Neural cell (in vitro differentiated cells): ENCODE measurements at regions not wholly inside any gene's neighbourhood (a gene's known extent, or its start where the extent isn't known, plus 50 kb on each side); places are given as distances from the start of the nearest gene placed in this dataset.

Source experiments
- H2AFZ ChIP-seq: fragments of 200-600, 300-800 bp; sonication (generic), shearing (Covaris generic); 2 replicates; pipeline ENCODE4 v1.6.0; 2014; ENCODE audit warnings: low read depth, mild to moderate bottlenecking, antibody characterized with exemption, low read length, moderate library complexity
- H3F3A ChIP-seq: fragments of 200-600 bp; shearing (Covaris generic); 2 replicates; pipeline ENCODE4 v1.6.1; 2016; ENCODE audit warnings: mild to moderate bottlenecking, moderate library complexity, mixed read lengths, antibody characterized with exemption, low read length; ENCODE audit not compliant: insufficient read depth, poor library complexity, severe bottlenecking
- H3K27ac ChIP-seq: fragments of 200-600, 300-800 bp; sonication (generic), shearing (Covaris generic); 2 replicates; pipeline ENCODE4 v1.5.1; 2014; ENCODE audit warnings: mild to moderate bottlenecking, low read length, moderate library complexity
- H3K27me3 ChIP-seq: fragments of 300-800, 200-600 bp; sonication (generic), shearing (Covaris generic); 2 replicates; pipeline ENCODE4 v1.6.0; 2014; ENCODE audit warnings: mild to moderate bottlenecking, low read depth, low read length, moderate library complexity; ENCODE audit not compliant: insufficient read depth
- H3K36me3 ChIP-seq: fragments of 300-800, 200-600 bp; sonication (generic), shearing (Covaris generic); 2 replicates; pipeline ENCODE4 v1.5.1; 2014; ENCODE audit warnings: mild to moderate bottlenecking, antibody characterized with exemption, low read length, moderate library complexity; ENCODE audit not compliant: insufficient read depth
- H3K4me2 ChIP-seq: fragments of 300-800, 200-600 bp; sonication (generic), shearing (Covaris generic); 2 replicates; pipeline ENCODE4 v1.6.0; 2014; ENCODE audit warnings: mild to moderate bottlenecking, low read length
- H3K4me3 ChIP-seq: fragments of 300-800, 200-600 bp; sonication (generic), shearing (Covaris generic); 2 replicates; pipeline ENCODE4 v1.5.1; 2014; ENCODE audit warnings: mild to moderate bottlenecking, low read length, moderate library complexity
- H3K79me2 ChIP-seq: fragments of 200-600 bp; shearing (Covaris generic); replicated peaks from 2 replicates; pipeline ENCODE4 v1.6.0; 2014; ENCODE audit warnings: mild to moderate bottlenecking, low read length, moderate library complexity; ENCODE audit not compliant: insufficient read depth
- H3K9ac ChIP-seq: fragments of 300-800, 200-600 bp; sonication (generic), shearing (Covaris generic); 2 replicates; pipeline ENCODE4 v1.6.1; 2016; ENCODE audit warnings: mild to moderate bottlenecking, low read length, mixed read lengths
- H3K9me2 ChIP-seq: fragments of 200-600 bp; shearing (Covaris generic); 2 replicates; pipeline ENCODE4 v1.6.1; 2016; ENCODE audit warnings: mild to moderate bottlenecking, low read length, mixed read lengths; ENCODE audit not compliant: insufficient read depth
- H3K9me3 ChIP-seq: fragments of 200-600, 300-800 bp; sonication (generic), shearing (Covaris generic); 2 replicates; pipeline ENCODE4 v1.6.1; 2016; ENCODE audit warnings: mild to moderate bottlenecking, mixed run types, low read length, moderate library complexity, mixed read lengths
- H4K20me1 ChIP-seq: fragments of 200-600 bp; shearing (Covaris generic); 2 replicates; pipeline ENCODE4 v1.6.1; 2016; ENCODE audit warnings: mild to moderate bottlenecking, mixed run types; ENCODE audit not compliant: insufficient read depth
- EP300 ChIP-seq: fragments of 450-650 bp; conservative IDR thresholded peaks from 2 replicates; pipeline ENCODE4 v1.6.1; 2014; ENCODE audit warnings: antibody characterized with exemption, mild to moderate bottlenecking, moderate library complexity; ENCODE audit not compliant: poor library complexity, severe bottlenecking
- EZH2 ChIP-seq: fragments of 200-600, 300-800 bp; shearing (Covaris generic), sonication (generic); IDR thresholded peaks from 2 replicates; pipeline ENCODE4 v1.6.1; 2014; ENCODE audit warnings: antibody characterized with exemption, low read length, borderline replicate concordance, mild to moderate bottlenecking; ENCODE audit not compliant: insufficient read depth, poor library complexity, severe bottlenecking
- MXI1 ChIP-seq: fragments of 450-650 bp; conservative IDR thresholded peaks from 2 replicates; pipeline ENCODE4 v1.6.1; 2014; ENCODE audit warnings: antibody characterized with exemption, mild to moderate bottlenecking; ENCODE audit not compliant: poor library complexity, severe bottlenecking
- POLR2AphosphoS5 ChIP-seq: IDR thresholded peaks from 2 replicates; pipeline ENCODE4 v1.6.1; 2012
- RAD21 ChIP-seq: fragments of 450-650 bp; conservative IDR thresholded peaks from 2 replicates; pipeline ENCODE4 v1.6.1; 2014; ENCODE audit warnings: antibody characterized with exemption, mild to moderate bottlenecking, moderate library complexity
- SMC3 ChIP-seq: fragments of 450-650 bp; conservative IDR thresholded peaks from 2 replicates; pipeline ENCODE4 v1.6.1; 2014; ENCODE audit warnings: antibody characterized with exemption, mild to moderate bottlenecking, moderate library complexity; ENCODE audit not compliant: poor library complexity
- TAF1 ChIP-seq: IDR thresholded peaks from 2 replicates; pipeline ENCODE4 v1.6.1; 2012; ENCODE audit warnings: low read depth
- TF ChIP-seq, protein P1 (sequence below): fragments of 450-650 bp; IDR thresholded peaks from 2 replicates; pipeline ENCODE4 v1.5.1; 2014; ENCODE audit warnings: antibody characterized with exemption, mild to moderate bottlenecking, moderate library complexity; ENCODE audit not compliant: poor library complexity, severe bottlenecking
- TF ChIP-seq, protein P2 (sequence below): IDR thresholded peaks from 2 replicates; pipeline ENCODE4 v1.6.1; 2012; ENCODE audit warnings: borderline replicate concordance

DNA sequence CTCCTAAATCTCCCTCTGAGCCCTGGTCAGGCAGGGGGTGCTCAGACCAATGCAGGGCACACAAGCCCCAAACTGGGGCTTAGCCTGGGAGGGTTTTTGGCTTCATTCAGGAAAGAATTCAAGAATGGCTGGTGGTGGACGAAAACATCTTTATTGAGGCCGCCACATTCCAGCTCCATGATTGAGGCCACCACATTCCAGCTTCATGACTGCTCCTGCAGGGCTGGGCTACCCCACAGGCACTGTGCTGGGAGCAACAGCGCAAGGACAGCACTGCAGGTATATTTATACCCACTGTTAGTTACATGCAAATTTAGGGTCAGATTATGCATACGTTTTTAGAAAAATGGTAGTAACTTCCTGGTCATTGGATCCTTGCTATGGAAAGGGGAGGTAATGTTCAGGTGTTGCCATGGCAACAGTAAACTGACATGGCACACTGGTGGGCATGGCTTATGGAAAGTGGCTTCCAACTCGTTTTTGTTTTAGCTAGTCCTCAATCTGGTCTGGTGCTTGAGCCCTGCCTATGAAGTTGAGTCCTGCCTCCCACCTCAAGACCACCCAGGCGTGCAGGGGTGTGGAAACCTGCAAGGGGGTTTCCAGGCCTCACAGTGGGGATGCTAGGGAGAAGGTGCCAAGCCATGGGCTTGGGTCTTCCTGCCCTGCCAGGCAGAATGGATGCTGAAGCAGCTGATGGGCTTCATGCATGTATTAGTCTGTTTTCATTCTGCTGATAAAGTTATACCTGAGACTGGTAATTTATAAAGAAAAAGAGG is 348.7 kb upstream of the AJAP1 start:
- H3K27ac ChIP-seq = no peak overlapping the region

DNA sequence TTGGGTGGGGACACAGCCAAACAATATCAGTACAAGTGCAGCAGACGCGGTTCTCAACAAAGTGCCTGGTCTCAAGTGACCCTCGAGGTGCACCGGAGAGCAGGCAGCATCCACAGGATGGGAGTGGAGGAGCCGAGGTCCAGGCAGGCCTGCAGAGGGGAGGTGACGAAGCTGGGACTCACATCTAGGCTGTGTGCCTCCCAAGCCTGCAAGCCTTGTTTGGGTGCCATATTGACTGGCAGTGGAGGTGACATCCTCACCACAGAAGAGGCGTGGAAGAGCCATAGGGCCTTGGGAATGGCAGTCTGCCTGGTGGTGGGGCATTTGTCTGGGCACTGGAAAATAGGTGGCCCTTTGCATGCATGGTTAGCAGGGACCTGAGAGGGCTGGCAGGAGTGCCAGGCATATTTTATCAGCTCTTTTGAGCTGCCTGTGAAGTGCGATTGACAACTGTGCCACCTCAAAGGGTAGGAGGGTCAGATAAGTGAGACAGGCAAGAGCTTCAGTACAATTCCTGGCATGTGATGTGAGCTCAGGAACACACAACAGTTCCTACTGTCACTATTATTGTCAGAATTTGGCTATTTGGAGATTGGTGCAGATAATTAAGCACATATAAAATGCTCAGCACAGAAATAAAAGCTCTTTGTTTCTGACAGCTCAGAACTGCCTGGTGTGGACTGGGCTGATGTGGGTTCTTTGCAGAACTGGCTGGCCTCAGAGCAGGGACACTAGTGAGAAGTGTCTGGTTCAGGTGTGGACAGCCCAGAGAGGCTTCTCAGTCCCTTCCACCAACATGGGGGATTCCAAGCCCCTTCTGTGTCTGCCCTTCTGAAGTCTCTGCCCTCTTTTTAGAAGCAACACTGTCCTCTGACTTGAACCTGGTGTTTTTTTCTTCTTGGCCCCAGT is 347.6 kb upstream of the AJAP1 start:
- Histone ChIP-seq H3F3A (no peaks in the 10 kb centered on the region), H3K79me2 (no peaks in the 10 kb centered on the region), H3K27ac (no peak overlapping the region), H3K4me3 (no peak overlapping the region), H3K27me3 (no peaks in the 10 kb centered on the region), H3K9me2 (no peaks in the 10 kb centered on the region), H3K36me3 (no peaks in the 10 kb centered on the region), H3K9ac (no peak overlapping the region), H3K9me3 (peaks cover 4% of the 10 kb centered on the region), H3K4me2 (no peak overlapping the region), H4K20me1 (no peaks in the 10 kb centered on the region), H2AFZ (no peak overlapping the region)
- TF ChIP-seq EZH2 (no peak), RAD21 (no peak), POLR2AphosphoS5 (no peak), MXI1 (no peak), SMC3 (no peak), TAF1 (no peak)
- TF ChIP-seq, protein P1, sequence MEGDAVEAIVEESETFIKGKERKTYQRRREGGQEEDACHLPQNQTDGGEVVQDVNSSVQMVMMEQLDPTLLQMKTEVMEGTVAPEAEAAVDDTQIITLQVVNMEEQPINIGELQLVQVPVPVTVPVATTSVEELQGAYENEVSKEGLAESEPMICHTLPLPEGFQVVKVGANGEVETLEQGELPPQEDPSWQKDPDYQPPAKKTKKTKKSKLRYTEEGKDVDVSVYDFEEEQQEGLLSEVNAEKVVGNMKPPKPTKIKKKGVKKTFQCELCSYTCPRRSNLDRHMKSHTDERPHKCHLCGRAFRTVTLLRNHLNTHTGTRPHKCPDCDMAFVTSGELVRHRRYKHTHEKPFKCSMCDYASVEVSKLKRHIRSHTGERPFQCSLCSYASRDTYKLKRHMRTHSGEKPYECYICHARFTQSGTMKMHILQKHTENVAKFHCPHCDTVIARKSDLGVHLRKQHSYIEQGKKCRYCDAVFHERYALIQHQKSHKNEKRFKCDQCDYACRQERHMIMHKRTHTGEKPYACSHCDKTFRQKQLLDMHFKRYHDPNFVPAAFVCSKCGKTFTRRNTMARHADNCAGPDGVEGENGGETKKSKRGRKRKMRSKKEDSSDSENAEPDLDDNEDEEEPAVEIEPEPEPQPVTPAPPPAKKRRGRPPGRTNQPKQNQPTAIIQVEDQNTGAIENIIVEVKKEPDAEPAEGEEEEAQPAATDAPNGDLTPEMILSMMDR = no peak
- TF ChIP-seq, protein P2, sequence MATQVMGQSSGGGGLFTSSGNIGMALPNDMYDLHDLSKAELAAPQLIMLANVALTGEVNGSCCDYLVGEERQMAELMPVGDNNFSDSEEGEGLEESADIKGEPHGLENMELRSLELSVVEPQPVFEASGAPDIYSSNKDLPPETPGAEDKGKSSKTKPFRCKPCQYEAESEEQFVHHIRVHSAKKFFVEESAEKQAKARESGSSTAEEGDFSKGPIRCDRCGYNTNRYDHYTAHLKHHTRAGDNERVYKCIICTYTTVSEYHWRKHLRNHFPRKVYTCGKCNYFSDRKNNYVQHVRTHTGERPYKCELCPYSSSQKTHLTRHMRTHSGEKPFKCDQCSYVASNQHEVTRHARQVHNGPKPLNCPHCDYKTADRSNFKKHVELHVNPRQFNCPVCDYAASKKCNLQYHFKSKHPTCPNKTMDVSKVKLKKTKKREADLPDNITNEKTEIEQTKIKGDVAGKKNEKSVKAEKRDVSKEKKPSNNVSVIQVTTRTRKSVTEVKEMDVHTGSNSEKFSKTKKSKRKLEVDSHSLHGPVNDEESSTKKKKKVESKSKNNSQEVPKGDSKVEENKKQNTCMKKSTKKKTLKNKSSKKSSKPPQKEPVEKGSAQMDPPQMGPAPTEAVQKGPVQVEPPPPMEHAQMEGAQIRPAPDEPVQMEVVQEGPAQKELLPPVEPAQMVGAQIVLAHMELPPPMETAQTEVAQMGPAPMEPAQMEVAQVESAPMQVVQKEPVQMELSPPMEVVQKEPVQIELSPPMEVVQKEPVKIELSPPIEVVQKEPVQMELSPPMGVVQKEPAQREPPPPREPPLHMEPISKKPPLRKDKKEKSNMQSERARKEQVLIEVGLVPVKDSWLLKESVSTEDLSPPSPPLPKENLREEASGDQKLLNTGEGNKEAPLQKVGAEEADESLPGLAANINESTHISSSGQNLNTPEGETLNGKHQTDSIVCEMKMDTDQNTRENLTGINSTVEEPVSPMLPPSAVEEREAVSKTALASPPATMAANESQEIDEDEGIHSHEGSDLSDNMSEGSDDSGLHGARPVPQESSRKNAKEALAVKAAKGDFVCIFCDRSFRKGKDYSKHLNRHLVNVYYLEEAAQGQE = no peak

More for the DNA sequence above, 348.7 kb upstream of the AJAP1 start:
- Histone ChIP-seq H3K4me3 (no peak overlapping the region), H3F3A (no peaks in the 10 kb centered on the region), H3K9me3 (peaks cover 4% of the 10 kb centered on the region), H3K36me3 (no peaks in the 10 kb centered on the region), H4K20me1 (no peaks in the 10 kb centered on the region), H2AFZ (no peak overlapping the region), H3K4me2 (no peak overlapping the region), H3K79me2 (no peaks in the 10 kb centered on the region), H3K9me2 (no peaks in the 10 kb centered on the region), H3K9ac (no peak overlapping the region), H3K27me3 (no peaks in the 10 kb centered on the region)
- TF ChIP-seq TAF1 (no peak), RAD21 (no peak), EP300 (no peak), EZH2 (no peak), SMC3 (no peak), POLR2AphosphoS5 (no peak)
- TF ChIP-seq, protein P1 = no peak
- TF ChIP-seq, protein P2 = no peak
